ENCODE measurements at regions not wholly inside any gene's neighbourhood (a gene's known extent, or its start where the extent isn't known, plus 50 kb on each side); places are given as distances from the start of the nearest gene placed in this dataset.

DNA sequence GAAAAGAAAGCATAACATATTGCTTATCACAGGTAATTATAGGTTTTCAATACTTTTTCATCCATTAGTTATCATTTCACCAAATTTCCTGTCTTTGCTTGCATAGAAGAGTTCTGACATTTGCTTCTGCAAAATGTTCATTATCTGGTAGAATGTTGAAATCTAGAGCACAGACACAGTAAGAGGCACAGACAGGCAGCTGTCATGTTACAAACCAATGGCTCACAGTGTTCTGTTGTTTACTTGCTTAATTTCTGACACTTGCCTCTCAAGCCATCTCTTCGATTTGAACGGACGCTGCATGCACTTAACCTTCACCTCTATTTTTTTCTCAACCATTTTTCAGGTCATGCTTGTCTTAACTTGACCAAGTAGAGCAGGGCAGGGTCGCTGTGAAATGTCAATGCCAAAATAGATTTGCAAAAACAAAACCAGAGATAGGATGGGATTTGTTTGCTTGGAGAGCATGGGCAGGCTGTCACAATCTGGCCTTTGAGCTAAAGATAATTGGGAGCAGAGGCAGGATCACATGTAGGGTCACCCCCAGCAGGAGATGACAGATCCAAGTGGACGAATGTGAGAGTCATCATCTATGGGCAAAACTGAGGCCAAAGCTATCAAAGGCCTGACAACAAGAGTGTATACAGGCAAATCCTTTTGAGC lies 292.3 kb downstream of the SMARCA1 start:
- TF ChIP-seq, protein P1, sequence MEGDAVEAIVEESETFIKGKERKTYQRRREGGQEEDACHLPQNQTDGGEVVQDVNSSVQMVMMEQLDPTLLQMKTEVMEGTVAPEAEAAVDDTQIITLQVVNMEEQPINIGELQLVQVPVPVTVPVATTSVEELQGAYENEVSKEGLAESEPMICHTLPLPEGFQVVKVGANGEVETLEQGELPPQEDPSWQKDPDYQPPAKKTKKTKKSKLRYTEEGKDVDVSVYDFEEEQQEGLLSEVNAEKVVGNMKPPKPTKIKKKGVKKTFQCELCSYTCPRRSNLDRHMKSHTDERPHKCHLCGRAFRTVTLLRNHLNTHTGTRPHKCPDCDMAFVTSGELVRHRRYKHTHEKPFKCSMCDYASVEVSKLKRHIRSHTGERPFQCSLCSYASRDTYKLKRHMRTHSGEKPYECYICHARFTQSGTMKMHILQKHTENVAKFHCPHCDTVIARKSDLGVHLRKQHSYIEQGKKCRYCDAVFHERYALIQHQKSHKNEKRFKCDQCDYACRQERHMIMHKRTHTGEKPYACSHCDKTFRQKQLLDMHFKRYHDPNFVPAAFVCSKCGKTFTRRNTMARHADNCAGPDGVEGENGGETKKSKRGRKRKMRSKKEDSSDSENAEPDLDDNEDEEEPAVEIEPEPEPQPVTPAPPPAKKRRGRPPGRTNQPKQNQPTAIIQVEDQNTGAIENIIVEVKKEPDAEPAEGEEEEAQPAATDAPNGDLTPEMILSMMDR (IDR thresholded peaks at IDR 0.05) = no peak
- Histone ChIP-seq H3K27me3 (no peaks in the 10 kb centered on the region), H3K36me3 (no peaks in the 10 kb centered on the region), H3K4me1 (no peaks in the 10 kb centered on the region), H3K9ac (ENCODE audit: low read depth in 2 of 2, low read length in 2 of 2) (no peak overlapping the region), H3K27ac (no peak overlapping the region), H3K4me3 (no peak overlapping the region), H3K9me3 (no peaks in the 10 kb centered on the region)
- intact Hi-C loops (cut with DNase I) = no loop called here
- DNase-seq = no peak

DNA sequence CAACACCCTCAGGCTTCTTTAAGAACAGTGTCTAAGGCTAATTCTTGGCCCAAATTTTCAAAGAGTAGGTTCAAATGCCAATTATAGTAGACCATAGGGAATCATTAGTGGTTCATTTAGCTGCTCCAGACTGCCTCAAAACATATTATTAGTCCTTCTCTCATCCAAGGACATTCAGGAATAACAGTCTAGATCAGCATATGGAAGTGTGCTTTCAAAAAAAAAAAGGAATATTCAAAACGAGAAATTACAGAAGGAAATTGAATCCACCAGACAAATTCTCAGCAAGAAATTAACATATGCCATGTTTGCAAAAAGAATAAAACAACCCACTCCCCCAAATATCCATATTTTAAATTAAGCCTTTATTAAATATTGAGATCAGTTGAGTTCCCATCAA lies 293.1 kb downstream of the SMARCA1 start:
- TF ChIP-seq, protein P1 (IDR thresholded peaks at IDR 0.05) = no peak
- no peak for DNase-seq
- no peak overlapping the region for H3K27ac ChIP-seq
- intact Hi-C loops (cut with DNase I) = no loop called here
- no peak overlapping the region for H3K4me3 ChIP-seq
- H3K27me3 ChIP-seq = no peaks in the 10 kb centered on the region
- H3K9ac ChIP-seq (ENCODE audit: low read depth in 2 of 2, low read length in 2 of 2) = no peak overlapping the region
- no peaks in the 10 kb centered on the region for H3K4me1 ChIP-seq
- no peaks in the 10 kb centered on the region for H3K36me3 ChIP-seq
- no peaks in the 10 kb centered on the region for H3K9me3 ChIP-seq

DNA sequence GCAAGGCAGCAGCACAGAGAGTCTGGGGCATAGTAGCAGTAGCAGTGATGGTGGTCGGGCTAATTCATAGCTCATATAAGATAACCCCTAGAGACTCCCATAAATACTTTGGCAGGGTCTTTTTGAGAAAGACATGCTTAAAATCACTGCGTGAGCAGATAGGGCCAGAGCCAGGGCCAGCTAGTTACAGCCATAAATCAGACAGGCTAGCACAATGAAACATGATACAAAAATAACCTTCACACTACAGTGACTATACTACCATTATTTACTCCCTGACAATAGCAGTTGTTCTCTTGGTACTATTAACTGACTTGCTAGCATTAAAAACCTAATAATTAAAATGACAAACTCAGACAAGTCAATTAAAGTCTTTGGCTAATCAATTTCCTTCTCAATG lies 295.9 kb downstream of the SMARCA1 start:
- Histone ChIP-seq H3K27me3 (no peaks in the 10 kb centered on the region), H3K36me3 (no peaks in the 10 kb centered on the region), H3K27ac (no peak overlapping the region), H3K4me3 (no peak overlapping the region), H3K9ac (ENCODE audit: low read depth in 2 of 2, low read length in 2 of 2) (no peak overlapping the region), H3K9me3 (no peaks in the 10 kb centered on the region), H3K4me1 (no peaks in the 10 kb centered on the region)
- DNase-seq = no peak
- TF ChIP-seq, protein P1 (IDR thresholded peaks at IDR 0.05) = no peak
- intact Hi-C loops (cut with DNase I) = no loop called here

DNA sequence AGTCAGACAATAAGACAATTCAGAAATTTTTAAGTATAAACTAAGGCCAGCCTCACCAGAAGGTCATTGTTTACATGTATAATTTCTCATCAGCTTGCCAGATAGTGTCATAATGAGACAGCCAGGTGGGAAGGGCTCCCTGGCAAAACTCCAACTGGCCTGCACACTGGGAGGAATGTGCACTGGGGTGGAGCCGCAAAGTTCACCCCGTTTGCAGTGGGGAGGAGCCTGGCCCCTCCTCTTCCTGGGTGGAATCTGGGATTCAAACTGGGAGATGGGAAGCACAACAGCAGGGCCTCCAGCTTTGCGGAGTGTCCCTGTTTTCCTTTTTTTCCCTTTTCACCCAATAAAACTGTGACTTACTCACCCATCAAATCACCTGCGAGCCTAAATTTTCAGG lies 329.9 kb downstream of the SMARCA1 start:
- Histone ChIP-seq H3K4me1 (no peaks in the 10 kb centered on the region), H3K27ac (no peak overlapping the region), H3K36me3 (no peaks in the 10 kb centered on the region), H3K9ac (ENCODE audit: low read depth in 2 of 2, low read length in 2 of 2) (no peak overlapping the region), H3K9me3 (no peaks in the 10 kb centered on the region), H3K4me3 (no peak overlapping the region), H3K27me3 (no peaks in the 10 kb centered on the region)
- intact Hi-C loops (cut with DNase I) = no loop called here
- TF ChIP-seq, protein P1 (IDR thresholded peaks at IDR 0.05) = no peak
- DNase-seq = peak; percentile 21

DNA sequence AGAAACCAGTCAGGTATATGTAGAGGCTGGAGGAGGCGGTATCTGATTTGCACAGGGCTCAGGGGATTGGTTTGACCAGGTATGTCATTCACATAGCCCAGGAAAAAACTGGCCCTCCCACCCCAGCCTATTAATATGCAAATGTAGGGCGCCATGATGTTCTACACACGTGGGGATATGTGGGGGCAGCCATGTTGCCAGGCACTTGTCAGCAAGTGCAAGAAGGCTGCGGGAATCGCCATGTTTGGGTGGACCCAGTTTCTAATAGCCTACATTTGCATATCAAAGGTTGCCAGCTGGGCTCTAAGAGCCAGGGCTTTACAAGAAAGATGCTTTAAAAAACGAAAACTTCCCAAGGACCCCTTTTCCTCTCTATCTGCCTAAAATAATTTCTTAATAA lies 335.1 kb downstream of the SMARCA1 start:
- Histone ChIP-seq H3K27ac (no peak overlapping the region), H3K9me3 (no peaks in the 10 kb centered on the region), H3K4me3 (no peak overlapping the region), H3K4me1 (no peaks in the 10 kb centered on the region), H3K36me3 (no peaks in the 10 kb centered on the region), H3K27me3 (no peaks in the 10 kb centered on the region), H3K9ac (ENCODE audit: low read depth in 2 of 2, low read length in 2 of 2) (no peak overlapping the region)
- TF ChIP-seq, protein P1 (IDR thresholded peaks at IDR 0.05) = no peak
- no peak for DNase-seq
- intact Hi-C loops (cut with DNase I) = no loop called here

Measured in colonic mucosa (tissue), 4 donors.